Left ventricle myocardium inferior (tissue), 1 donor: ENCODE measurements at regions not wholly inside any gene's neighbourhood (a gene's known extent, or its start where the extent isn't known, plus 50 kb on each side); places are given as distances from the start of the nearest gene placed in this dataset.

Source experiments
- DNase-seq: peaks from one replicate; pipeline ENCODE4 v3.0.0-alpha.2; 2020
- H3K27ac ChIP-seq: fragments of 200-600 bp; replicated peaks from 2 replicates; pipeline ENCODE4 v1.8.0; 2021
- H3K27me3 ChIP-seq: fragments of 200-600 bp; 2 replicates; pipeline ENCODE4 v1.8.0; 2021; ENCODE audit warnings: low read depth
- H3K36me3 ChIP-seq: fragments of 200-600 bp; 2 replicates; pipeline ENCODE4 v1.8.0; 2021
- H3K4me1 ChIP-seq: fragments of 200-600 bp; 2 replicates; pipeline ENCODE4 v1.8.0; 2021
- H3K4me3 ChIP-seq: fragments of 200-600 bp; 2 replicates; pipeline ENCODE4 v1.8.0; 2021; ENCODE audit warnings: mild to moderate bottlenecking, moderate library complexity
- H3K9me3 ChIP-seq: fragments of 200-600 bp; replicated peaks from 2 replicates; pipeline ENCODE4 v1.8.0; 2021
- CTCF ChIP-seq: fragments of 200-600 bp; IDR thresholded peaks from 2 replicates; pipeline ENCODE4 v1.8.0; 2021; ENCODE audit warnings: antibody characterized with exemption, mild to moderate bottlenecking, borderline replicate concordance
- intact Hi-C: fragments of 100-400 bp; cut with micrococcal nuclease; formaldehyde crosslinking; loops from one replicate; pipeline ENCODE4 v1.11.0; 2022
- donor health status: DM: no; HTN: yes; CAD: no; lungs with severe emphysema.

GRCh38 chr4:97477974-97478373, 665.3 kb downstream of the STPG2 start:
- intact Hi-C loops, result no loop called here

DNA sequence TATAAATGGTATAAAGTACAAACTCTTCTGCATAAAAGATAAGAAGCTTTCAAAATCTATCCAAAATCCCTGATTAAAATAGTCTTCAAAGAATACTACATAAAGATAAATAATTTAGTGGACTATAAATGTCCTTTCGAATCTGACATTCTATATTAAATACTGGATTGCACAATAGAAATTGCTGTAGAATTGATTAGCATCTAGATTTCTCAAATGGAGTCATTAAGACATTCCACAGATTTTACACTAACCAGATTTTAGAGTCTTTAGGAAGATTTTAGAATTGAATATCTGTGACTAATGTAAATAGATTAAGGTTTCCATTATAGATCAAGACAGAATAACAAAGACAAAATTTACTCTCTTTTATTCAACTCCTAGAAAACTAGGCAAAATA, 663.9 kb downstream of the STPG2 start:
- Histone ChIP-seq H3K36me3 (no peaks in the 10 kb centered on the region), H3K27me3 (no peaks in the 10 kb centered on the region), H3K27ac (no peak overlapping the region), H3K4me1 (no peaks in the 10 kb centered on the region), H3K4me3 (no peak overlapping the region), H3K9me3 (peaks cover 3% of the 10 kb centered on the region)
- DNase-seq, result no peak
- intact Hi-C loops, result no loop called here
- no peak for TF ChIP-seq CTCF

More at GRCh38 chr4:97477974-97478373, 665.3 kb downstream of the STPG2 start:
- H3K27ac ChIP-seq, result no peak overlapping the region
- H3K9me3 ChIP-seq, result no peaks in the 10 kb centered on the region
- TF ChIP-seq CTCF, result no peak
- no peak overlapping the region for H3K4me3 ChIP-seq
- no peak for DNase-seq
- H3K27me3 ChIP-seq, result no peaks in the 10 kb centered on the region
- no peaks in the 10 kb centered on the region for H3K4me1 ChIP-seq
- H3K36me3 ChIP-seq, result no peaks in the 10 kb centered on the region

DNA sequence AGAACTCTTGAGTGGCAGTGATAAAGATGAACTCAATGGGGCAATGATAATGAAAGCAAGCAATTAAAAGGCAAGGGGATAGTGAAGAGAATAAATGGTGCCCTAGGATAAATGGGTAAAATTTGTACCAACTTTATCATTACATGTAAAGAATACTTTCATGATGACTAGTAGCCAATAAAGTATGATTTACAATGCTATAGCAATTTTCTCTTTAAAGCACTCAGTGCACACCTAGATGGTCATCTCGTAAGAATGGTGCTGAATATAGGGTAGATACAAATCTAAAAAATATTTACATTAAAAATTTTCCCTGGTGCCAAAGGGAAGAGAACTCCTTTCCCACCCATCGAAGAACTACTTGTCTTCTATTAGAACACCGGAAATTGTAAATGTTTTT, 651.4 kb downstream of the STPG2 start:
- H3K4me1 ChIP-seq, result no peaks in the 10 kb centered on the region
- intact Hi-C loops, result no loop called here

GRCh38 chr4:97493815-97494518, 649.3 kb downstream of the STPG2 start:
- no peak for DNase-seq
- intact Hi-C loops, result no loop called here
- H3K4me3 ChIP-seq, result no peak overlapping the region
- no peaks in the 10 kb centered on the region for H3K27me3 ChIP-seq
- no peaks in the 10 kb centered on the region for H3K36me3 ChIP-seq
- H3K9me3 ChIP-seq, result no peaks in the 10 kb centered on the region
- H3K27ac ChIP-seq, result no peak overlapping the region
- TF ChIP-seq CTCF, result no peak
- no peaks in the 10 kb centered on the region for H3K4me1 ChIP-seq

More for the DNA sequence above, 651.4 kb downstream of the STPG2 start:
- Histone ChIP-seq H3K27me3 (no peaks in the 10 kb centered on the region), H3K27ac (no peak overlapping the region), H3K9me3 (no peaks in the 10 kb centered on the region), H3K36me3 (no peaks in the 10 kb centered on the region), H3K4me3 (no peak overlapping the region)
- no peak for TF ChIP-seq CTCF
- no peak for DNase-seq

- Histone ChIP-seq H3K4me3 (no peak overlapping the region), H3K27me3 (no peaks in the 10 kb centered on the region), H3K36me3 (no peaks in the 10 kb centered on the region), H3K9me3 (no peaks in the 10 kb centered on the region), H3K27ac (no peak overlapping the region), H3K4me1 (no peaks in the 10 kb centered on the region)
- DNase-seq, result no peak
- TF ChIP-seq CTCF, result no peak
- intact Hi-C loops, result no loop called here
Observed at GRCh38 chr4:97496298-97496873, 646.9 kb downstream of the STPG2 start.
